ENCODE measurements at regions not wholly inside any gene's neighbourhood (a gene's known extent, or its start where the extent isn't known, plus 50 kb on each side); places are given as distances from the start of the nearest gene placed in this dataset.

GRCh38 chr4:20319825-20320612 lies 68.3 kb downstream of the SLIT2 start:
- no peak for DNase-seq
- no peaks in the 10 kb centered on the region for H3K4me1 ChIP-seq (ENCODE audit: insufficient read depth, low read length)
- no peaks in the 10 kb centered on the region for H4K20me1 ChIP-seq (ENCODE audit: low read length)
- TF ChIP-seq CTCF (conservative IDR thresholded peaks at IDR 0.05; ENCODE audit: low read depth, low read length) (no peak), EZH2phosphoT487 (IDR thresholded peaks at IDR 0.05; ENCODE audit: borderline replicate concordance, low read length) (no peak), EZH2 (IDR thresholded peaks at IDR 0.05; ENCODE audit: low read length, unreplicated experiment) (no peak)
- H3K4me2 ChIP-seq (ENCODE audit: low read length), result no peak overlapping the region
- no peak overlapping the region for H3K9ac ChIP-seq (ENCODE audit: low read length)
- no peaks in the 10 kb centered on the region for H3K36me3 ChIP-seq (ENCODE audit: low read depth, low read length)
- no peak overlapping the region for H3K27ac ChIP-seq (ENCODE audit: low read length)
- no peak overlapping the region for H3K4me3 ChIP-seq (ENCODE audit: low read length)
- ChIA-PET CTCF (no interaction called here), POLR2A (ENCODE audit: unreplicated experiment) (no interaction called here)
- BruUV-seq (replicated peaks), result no TSS peak
- H3K9me3 ChIP-seq (ENCODE audit: low read length), result no peaks in the 10 kb centered on the region
- H3K27me3 ChIP-seq (ENCODE audit: low read length), result no peaks in the 10 kb centered on the region
- H3F3A ChIP-seq (ENCODE audit: low read length, unreplicated experiment), result no peaks in the 10 kb centered on the region
- H2AFZ ChIP-seq (ENCODE audit: low read length), result no peak overlapping the region
- peaks cover 84% of the 10 kb centered on the region for H3K79me2 ChIP-seq (ENCODE audit: low read length)
- no peak for ATAC-seq
- intact Hi-C loops (cut with micrococcal nuclease), result no loop called here
- no peaks in the 10 kb centered on the region for H3K9me2 ChIP-seq (replicated peaks; ENCODE audit: low read length)

GRCh38 chr4:20323991-20324390 lies 72.3 kb downstream of the SLIT2 start:
- Histone ChIP-seq H3K4me1 (ENCODE audit: insufficient read depth, low read length) (no peaks in the 10 kb centered on the region; the same call in 1 of the 2 replicates), H4K20me1 (ENCODE audit: low read length) (0 out of 2 replicates have a peak, but pooled peaks cover 3% of the 10 kb centered on the region), H2AFZ (ENCODE audit: low read length) (no peak overlapping the region), H3K9ac (ENCODE audit: low read length) (no peak overlapping the region), H3K9me2 (replicated peaks; ENCODE audit: low read length) (no peaks in the 10 kb centered on the region), H3F3A (ENCODE audit: low read length, unreplicated experiment) (no peaks in the 10 kb centered on the region), H3K79me2 (ENCODE audit: low read length) (peaks cover 85% of the 10 kb centered on the region), H3K36me3 (ENCODE audit: low read depth, low read length) (no peaks in the 10 kb centered on the region), H3K9me3 (ENCODE audit: low read length) (no peaks in the 10 kb centered on the region), H3K4me2 (ENCODE audit: low read length) (no peak overlapping the region), H3K4me3 (ENCODE audit: low read length) (no peak overlapping the region), H3K27ac (ENCODE audit: low read length) (no peak overlapping the region), H3K27me3 (ENCODE audit: low read length) (no peaks in the 10 kb centered on the region)
- DNase-seq, result no peak
- ATAC-seq, result no peak
- TF ChIP-seq CTCF (conservative IDR thresholded peaks at IDR 0.05; ENCODE audit: low read depth, low read length), result no peak
- TF ChIP-seq EZH2phosphoT487 (IDR thresholded peaks at IDR 0.05; ENCODE audit: borderline replicate concordance, low read length), result no peak
- TF ChIP-seq EZH2 (IDR thresholded peaks at IDR 0.05; ENCODE audit: low read length, unreplicated experiment), result no peak
- no TSS peak for BruUV-seq (replicated peaks)
- intact Hi-C loops (cut with micrococcal nuclease), result no loop called here
- ChIA-PET POLR2A (ENCODE audit: unreplicated experiment) (no interaction called here), CTCF (no interaction called here)

GRCh38 chr4:20326460-20326859 lies 74.8 kb downstream of the SLIT2 start:
- no peak overlapping the region for H3K4me3 ChIP-seq (ENCODE audit: low read length)
- H3K9me2 ChIP-seq (replicated peaks; ENCODE audit: low read length), result no peaks in the 10 kb centered on the region
- TF ChIP-seq EZH2phosphoT487 (IDR thresholded peaks at IDR 0.05; ENCODE audit: borderline replicate concordance, low read length) (no peak), EZH2 (IDR thresholded peaks at IDR 0.05; ENCODE audit: low read length, unreplicated experiment) (no peak), CTCF (conservative IDR thresholded peaks at IDR 0.05; ENCODE audit: low read depth, low read length) (no peak)
- H3K27me3 ChIP-seq (ENCODE audit: low read length), result no peaks in the 10 kb centered on the region
- H4K20me1 ChIP-seq (ENCODE audit: low read length), result 0 out of 2 replicates have a peak, but pooled peaks cover 3% of the 10 kb centered on the region
- no peaks in the 10 kb centered on the region for H3K9me3 ChIP-seq (ENCODE audit: low read length)
- H3K27ac ChIP-seq (ENCODE audit: low read length), result no peak overlapping the region
- H3K79me2 ChIP-seq (ENCODE audit: low read length), result peaks cover 85% of the 10 kb centered on the region
- ChIA-PET CTCF (no interaction called here), POLR2A (ENCODE audit: unreplicated experiment) (no interaction called here)
- no peak overlapping the region for H2AFZ ChIP-seq (ENCODE audit: low read length)
- BruUV-seq (replicated peaks), result no TSS peak
- intact Hi-C loops (cut with micrococcal nuclease), result no loop called here
- no peaks in the 10 kb centered on the region for H3F3A ChIP-seq (ENCODE audit: low read length, unreplicated experiment)
- H3K4me1 ChIP-seq (ENCODE audit: insufficient read depth, low read length), result no peaks in the 10 kb centered on the region; the same call in 1 of the 2 replicates
- H3K36me3 ChIP-seq (ENCODE audit: low read depth, low read length), result no peaks in the 10 kb centered on the region
- H3K4me2 ChIP-seq (ENCODE audit: low read length), result no peak overlapping the region
- no peak overlapping the region for H3K9ac ChIP-seq (ENCODE audit: low read length)
- ATAC-seq, result no peak
- no peak for DNase-seq
